Nephron progenitor cell (in vitro differentiated cells): ENCODE measurements at regions not wholly inside any gene's neighbourhood (a gene's known extent, or its start where the extent isn't known, plus 50 kb on each side); places are given as distances from the start of the nearest gene placed in this dataset.

ENCODE experiments used
- DNase-seq: peaks from one replicate; pipeline ENCODE4 v3.0.0; 2021
- H3K27ac Mint-ChIP-seq: 2 replicates; pipeline ENCODE4 v1.8.0; 2021; ENCODE audit warnings: mild to moderate bottlenecking, moderate library complexity, mixed read lengths
- H3K27me3 Mint-ChIP-seq: 2 replicates; pipeline ENCODE4 v1.8.0; 2021; ENCODE audit warnings: mild to moderate bottlenecking, low read depth, mixed read lengths; ENCODE audit not compliant: poor library complexity
- H3K36me3 Mint-ChIP-seq: 2 replicates; pipeline ENCODE4 v1.8.0; 2021; ENCODE audit warnings: low read depth, mixed read lengths
- H3K4me1 Mint-ChIP-seq: 2 replicates; pipeline ENCODE4 v1.8.0; 2021; ENCODE audit warnings: mixed read lengths
- H3K4me3 Mint-ChIP-seq: 2 replicates; pipeline ENCODE4 v1.8.0; 2021; ENCODE audit warnings: mild to moderate bottlenecking, moderate library complexity, mixed read lengths
- H3K9me3 Mint-ChIP-seq: 2 replicates; pipeline ENCODE4 v1.8.0; 2021; ENCODE audit warnings: mild to moderate bottlenecking, moderate library complexity, mixed read lengths
- CTCF ChIP-seq: fragments of 200-600 bp; sonication (generic); IDR thresholded peaks from 2 replicates; pipeline ENCODE4 v1.5.0; 2021; ENCODE audit warnings: antibody characterized with exemption

- H3K4me1 Mint-ChIP-seq = peaks cover 28% of the 10 kb centered on the region
- no peak for TF ChIP-seq CTCF
- H3K27ac Mint-ChIP-seq = no peak overlapping the region
- DNase-seq = no peak
- H3K9me3 Mint-ChIP-seq = peaks cover 18% of the 10 kb centered on the region
- H3K27me3 Mint-ChIP-seq = peaks cover 25% of the 10 kb centered on the region
- H3K4me3 Mint-ChIP-seq = no peak overlapping the region
- no peaks in the 10 kb centered on the region for H3K36me3 Mint-ChIP-seq
Observed at GRCh38 chr15:70387993-70388392, 290.3 kb upstream of the TLE3 start.

- peaks cover 28% of the 10 kb centered on the region for H3K4me1 Mint-ChIP-seq
- no peak for TF ChIP-seq CTCF
Observed at GRCh38 chr15:70387081-70387480, 289.4 kb upstream of the TLE3 start.

GRCh38 chr15:70385711-70386110, 288.0 kb upstream of the TLE3 start:
- H3K27me3 Mint-ChIP-seq = peaks cover 19% of the 10 kb centered on the region
- no peak for DNase-seq
- H3K4me3 Mint-ChIP-seq = no peak overlapping the region
- no peaks in the 10 kb centered on the region for H3K36me3 Mint-ChIP-seq
- H3K27ac Mint-ChIP-seq = no peak overlapping the region
- peaks cover 28% of the 10 kb centered on the region for H3K4me1 Mint-ChIP-seq
- H3K9me3 Mint-ChIP-seq = peaks cover 16% of the 10 kb centered on the region
- TF ChIP-seq CTCF = no peak

More at GRCh38 chr15:70387081-70387480, 289.4 kb upstream of the TLE3 start:
- Mint-ChIP-seq H3K36me3 (no peaks in the 10 kb centered on the region), H3K4me3 (no peak overlapping the region), H3K9me3 (peaks cover 17% of the 10 kb centered on the region), H3K27me3 (peaks cover 19% of the 10 kb centered on the region), H3K27ac (no peak overlapping the region)
- DNase-seq = no peak

- TF ChIP-seq CTCF = no peak
- Mint-ChIP-seq H3K4me1 (peaks cover 33% of the 10 kb centered on the region), H3K27ac (no peak overlapping the region), H3K9me3 (peaks cover 13% of the 10 kb centered on the region), H3K27me3 (peaks cover 19% of the 10 kb centered on the region), H3K36me3 (no peaks in the 10 kb centered on the region), H3K4me3 (no peak overlapping the region)
- DNase-seq = no peak
Observed at GRCh38 chr15:70385052-70385451, 287.3 kb upstream of the TLE3 start.

GRCh38 chr15:70383856-70384255, 286.1 kb upstream of the TLE3 start:
- Mint-ChIP-seq H3K36me3 (no peaks in the 10 kb centered on the region), H3K27me3 (peaks cover 16% of the 10 kb centered on the region), H3K27ac (no peak overlapping the region), H3K4me1 (peaks cover 45% of the 10 kb centered on the region), H3K4me3 (no peak overlapping the region), H3K9me3 (peaks cover 13% of the 10 kb centered on the region)
- TF ChIP-seq CTCF = no peak
- no peak for DNase-seq

- no peak overlapping the region for H3K4me3 Mint-ChIP-seq
- DNase-seq = no peak
- peaks cover 13% of the 10 kb centered on the region for H3K9me3 Mint-ChIP-seq
- peaks cover 54% of the 10 kb centered on the region for H3K4me1 Mint-ChIP-seq
- peaks cover 12% of the 10 kb centered on the region for H3K27me3 Mint-ChIP-seq
- no peak for TF ChIP-seq CTCF
- peak overlapping the region; percentile 71 for H3K27ac Mint-ChIP-seq
- no peaks in the 10 kb centered on the region for H3K36me3 Mint-ChIP-seq
Observed at GRCh38 chr15:70382762-70383458, 285.2 kb upstream of the TLE3 start.
